COR-L47 (cell line): ENCODE measurements at regions not wholly inside any gene's neighbourhood (a gene's known extent, or its start where the extent isn't known, plus 50 kb on each side); places are given as distances from the start of the nearest gene placed in this dataset.
A peak's percentile ranks its signal among the peaks of the same experiment; 100 is the strongest.
"Not testable (repeated sequence)": the region's sequence is repeated elsewhere in the genome, so short reads cannot be mapped to it uniquely, and the experiment has no call there.

Experiments
- DNase-seq: peaks from one replicate; lab custom pipeline; 2025; lab: John Stamatoyannopoulos, UW

DNA sequence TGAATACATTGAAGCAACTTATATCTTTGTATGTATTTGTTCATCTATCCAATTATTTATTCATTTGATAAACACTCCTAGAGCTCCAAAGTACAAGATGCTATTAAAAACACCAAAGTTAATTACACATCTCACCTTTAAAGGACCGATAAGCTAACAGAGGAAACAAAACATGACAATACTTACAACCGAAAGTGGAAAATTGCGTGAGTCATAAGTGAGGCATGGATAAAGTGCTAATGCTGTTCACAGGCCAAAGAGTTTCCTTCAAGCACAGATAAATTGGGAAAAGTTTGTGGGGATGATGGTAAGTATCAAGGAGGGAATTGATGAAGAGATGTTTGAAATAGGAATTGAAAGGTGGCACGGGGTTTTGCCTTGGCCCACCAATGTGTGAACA lies 172.8 kb upstream of the KITLG start:
- no peak for DNase-seq

DNA sequence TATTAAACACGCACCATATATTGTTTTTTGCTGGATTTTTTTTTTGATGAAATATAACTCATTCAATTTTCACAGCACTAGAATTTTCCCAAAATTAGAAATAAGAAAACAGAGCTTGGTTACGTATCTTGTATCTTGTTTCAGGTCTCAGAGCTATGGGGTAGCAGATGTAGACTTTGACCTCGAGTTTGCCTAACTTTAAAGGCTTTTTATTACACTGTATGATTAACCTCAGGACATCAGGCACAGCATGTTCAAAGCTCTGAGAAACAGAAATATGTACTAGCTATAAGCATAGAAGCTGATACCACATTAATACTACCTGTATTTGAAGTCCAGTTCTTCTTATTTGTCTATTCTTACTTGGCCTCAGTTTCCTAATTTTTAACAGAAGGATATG lies 171.9 kb upstream of the KITLG start:
- DNase-seq = no peak

DNA sequence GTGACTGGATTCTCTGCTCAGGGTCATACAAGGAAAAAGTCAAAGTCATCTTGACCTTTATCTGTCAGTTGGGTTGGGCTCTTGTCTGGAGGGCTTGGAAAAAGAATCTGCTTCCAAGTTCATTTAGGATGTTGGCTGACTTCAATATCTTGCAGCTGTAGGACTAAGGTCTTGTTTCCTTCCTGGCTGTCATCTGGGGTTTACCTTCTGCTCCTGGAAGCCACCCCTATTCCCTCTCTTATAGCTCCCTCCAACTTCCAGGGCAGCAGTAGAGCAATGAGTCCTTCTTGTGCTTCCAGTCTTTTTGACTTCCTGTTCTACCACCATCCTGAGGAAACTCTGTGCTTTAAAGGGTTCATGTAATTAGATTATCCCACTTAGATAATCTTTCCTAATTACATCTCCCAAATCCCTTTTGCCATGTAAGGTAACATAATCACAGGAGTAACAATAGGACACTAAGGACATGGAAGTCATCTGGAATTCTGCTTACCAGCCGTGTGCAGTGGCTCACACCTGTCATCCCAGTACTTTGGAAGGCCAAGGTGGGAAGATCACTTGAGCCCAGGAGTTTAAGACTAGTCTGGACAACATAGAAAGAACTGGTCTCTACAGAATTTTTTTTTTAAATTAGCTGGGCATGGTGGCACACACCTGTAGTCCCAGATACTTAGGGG lies 170.7 kb upstream of the KITLG start:
- DNase-seq = no peak

DNA sequence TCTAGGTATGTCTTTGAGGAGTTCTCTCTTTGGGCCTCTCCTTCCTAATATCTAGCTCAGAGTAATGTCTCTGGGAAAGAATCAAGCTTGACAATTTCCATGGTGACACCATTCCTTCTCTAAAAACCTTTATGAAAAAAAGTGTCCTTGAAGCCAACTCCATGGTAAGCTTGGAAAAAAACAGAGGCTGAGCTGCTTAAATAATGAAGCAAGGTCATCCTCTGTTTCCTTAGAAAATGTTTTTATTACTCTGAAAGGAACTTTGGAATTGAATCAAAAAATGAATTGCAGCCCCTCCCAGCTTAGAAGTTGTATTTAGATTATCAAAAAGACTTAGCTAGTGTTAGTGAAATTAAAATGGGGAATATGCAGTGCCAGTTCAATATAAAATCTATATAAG lies 166.1 kb upstream of the KITLG start:
- DNase-seq = no peak

DNA sequence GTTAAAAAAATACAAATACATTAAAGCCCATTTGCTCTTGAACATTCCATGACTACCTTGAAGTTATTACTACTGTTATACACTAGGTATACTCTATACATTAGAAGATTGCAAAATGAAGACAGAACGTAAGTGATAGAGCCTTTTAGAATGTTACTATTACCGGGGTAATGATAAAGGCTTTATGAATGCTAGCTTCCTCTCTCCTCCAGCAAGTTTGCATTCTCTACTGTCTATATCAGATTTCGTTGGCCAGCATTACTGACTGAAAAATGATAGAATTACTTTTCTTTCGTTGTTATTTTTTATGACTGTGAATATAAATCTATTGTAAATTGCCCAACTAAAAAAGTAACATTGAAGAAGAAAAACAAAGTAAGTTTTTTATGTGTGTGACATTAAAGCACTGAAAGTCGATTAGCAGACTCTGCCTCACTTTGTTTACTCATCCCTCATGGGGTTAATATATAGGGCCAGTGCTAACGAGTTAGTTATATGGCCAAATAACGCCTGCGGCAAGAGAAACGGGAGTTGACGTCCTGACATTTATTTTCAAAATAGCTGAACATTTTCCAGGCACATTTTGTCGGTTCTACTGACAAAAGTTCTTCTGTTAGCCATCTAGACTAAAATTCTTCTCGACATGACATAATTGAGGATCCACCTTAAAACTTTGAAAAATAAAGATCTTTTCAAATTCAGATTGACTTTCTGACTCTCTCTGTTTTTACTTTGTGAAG lies 163.8 kb upstream of the KITLG start:
- DNase-seq = no peak

DNA sequence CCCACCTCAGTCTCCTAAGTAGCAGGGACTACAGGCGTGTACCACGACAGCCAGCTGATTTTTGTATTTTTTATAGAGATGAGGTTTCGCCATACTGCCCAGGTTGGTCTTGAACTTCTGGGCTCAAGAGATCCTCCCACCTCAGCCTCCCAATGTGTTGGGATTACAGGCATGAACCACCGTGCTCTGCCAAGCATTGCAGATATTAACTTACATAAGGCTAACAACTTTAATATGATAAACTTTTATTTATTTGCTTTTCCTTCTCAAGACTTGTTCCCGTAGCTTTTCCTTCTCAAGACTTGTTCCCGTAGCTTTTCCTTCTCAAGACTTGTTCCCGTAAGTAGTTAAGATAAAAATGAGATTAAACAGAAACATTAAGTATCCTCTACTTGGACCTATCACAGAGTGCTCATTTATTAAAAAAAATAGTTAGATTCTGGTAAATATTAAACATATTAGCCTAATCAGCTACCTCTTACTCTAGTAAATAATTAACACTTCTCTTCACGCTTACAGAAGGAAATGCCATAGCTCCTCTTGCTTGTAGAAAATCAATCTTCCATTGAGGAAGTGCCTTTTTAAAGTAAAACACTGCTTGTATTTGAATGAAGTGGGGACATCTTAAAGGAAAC lies 157.7 kb upstream of the KITLG start:
- DNase-seq = no peak

DNA sequence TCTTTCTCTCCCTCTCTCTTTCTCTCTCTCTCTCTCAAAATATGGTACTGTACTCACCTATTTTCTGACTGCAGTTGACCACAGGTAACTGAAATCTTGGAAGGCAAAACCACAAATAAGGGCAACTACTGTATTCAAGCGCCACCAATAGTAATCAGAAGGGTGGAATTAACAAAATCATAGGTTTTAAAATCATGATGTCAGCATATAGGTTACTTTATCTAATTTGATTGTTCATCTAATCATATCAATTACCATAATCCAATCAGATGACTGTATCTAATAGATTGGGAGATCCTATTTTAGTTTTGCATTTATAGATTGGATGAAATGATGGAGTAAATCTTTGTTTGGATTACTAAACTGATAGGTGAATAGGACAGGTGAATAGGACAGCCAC lies 155.8 kb upstream of the KITLG start:
- DNase-seq = no peak

DNA sequence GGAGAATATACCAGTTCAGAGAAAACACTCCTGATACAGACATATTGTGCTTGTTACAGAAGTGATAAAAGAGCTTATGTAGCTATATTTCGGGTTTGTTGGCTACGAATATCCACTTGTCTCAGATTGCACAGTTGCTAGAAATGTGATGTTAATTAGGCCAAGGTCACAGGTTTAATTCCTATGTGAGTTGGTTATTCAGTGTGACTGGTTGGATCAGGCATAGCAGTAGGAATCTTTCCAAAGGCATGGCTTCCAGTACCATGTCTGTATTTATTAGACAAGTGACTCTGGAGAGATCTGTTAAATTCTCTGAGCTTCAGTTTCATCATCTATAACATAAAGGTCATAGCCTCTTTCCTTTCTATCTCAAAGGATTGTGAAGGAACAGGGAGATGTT lies 152.7 kb upstream of the KITLG start:
- peak; percentile 3 for DNase-seq

DNA sequence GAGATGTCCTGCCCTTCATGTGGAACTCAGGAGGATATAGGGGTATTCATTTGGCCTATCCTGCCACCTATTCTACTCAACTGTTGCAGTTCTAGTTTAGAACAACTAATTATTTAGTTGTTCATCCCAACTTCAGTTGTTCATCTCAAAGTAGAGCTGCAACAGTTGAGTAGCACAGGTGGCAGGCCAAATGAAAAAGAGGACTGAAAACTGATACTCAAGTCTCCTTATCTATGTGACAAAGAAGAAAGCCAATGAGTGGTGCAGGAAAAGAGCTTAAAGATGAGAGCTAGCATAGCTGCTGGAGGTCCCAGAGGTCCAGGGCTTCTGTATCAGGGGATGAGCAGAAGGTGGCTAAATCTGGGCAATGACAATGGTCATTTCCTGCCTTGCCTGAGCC lies 148.9 kb upstream of the KITLG start:
- DNase-seq = no peak

DNA sequence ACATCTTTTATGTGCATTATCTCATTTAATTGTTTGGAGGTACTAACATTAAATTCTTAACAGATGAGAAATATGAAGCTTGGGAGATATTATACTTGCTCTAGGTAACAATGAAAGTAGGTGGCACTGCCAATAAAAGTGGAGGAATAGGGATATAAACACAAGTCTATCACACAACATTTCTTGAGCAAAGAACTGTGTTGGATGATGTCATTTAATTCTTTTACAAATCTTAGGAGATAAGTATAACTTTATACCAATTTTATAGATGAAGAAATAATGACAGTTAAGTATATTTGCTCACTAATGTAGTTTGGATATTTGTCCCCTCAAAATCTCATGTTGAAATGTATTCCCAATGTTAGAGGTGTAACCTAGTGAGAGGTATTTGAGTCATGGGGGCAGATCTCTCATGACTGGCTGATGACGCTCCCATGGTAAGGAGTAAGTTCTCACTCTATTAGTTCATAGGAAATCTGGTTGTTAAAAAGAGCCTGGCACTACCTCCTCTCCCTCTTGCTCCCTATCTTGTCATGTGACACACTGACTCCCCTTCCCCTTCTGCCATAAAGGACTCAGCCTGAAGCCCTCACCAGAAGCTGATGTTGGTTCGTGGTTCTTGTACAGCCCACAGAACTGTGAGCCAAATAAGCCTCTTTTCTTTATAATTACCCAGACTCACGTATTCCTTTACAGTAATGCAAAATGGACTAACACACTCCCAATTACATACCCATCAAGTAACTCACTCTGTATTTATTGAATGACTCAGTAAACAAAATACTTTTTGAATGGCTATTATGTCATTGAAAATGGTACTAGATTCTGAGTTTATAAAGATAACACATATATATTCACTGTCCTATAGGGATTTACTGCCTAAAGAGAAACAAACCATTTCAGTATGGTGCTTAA lies 146.8 kb upstream of the KITLG start:
- no peak for DNase-seq

DNA sequence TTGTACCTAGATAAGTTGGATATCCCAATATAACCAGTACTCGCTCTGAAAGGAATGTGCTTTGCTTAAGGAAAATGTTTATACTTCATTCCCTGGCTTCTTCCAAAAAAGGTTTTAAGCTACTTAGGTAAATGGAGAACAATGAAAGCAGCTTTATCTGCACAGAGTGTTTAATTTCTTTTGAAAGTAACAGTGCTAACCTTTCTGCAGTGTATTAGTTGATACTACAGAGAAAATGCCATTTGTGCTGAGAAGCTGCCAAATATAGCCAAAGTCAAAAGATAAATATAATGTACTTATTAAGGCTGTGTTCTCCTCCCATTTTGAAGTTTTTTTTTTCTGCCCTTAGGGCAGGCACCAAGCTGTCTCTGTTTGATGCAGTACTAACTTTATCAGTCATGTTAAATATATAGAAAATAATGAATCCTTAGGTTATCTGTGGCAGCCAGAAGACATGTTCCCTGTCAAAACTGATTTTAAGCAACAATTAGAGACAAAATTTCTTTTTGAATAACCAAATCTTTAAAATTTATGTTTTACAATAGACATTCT lies 145.4 kb upstream of the KITLG start:
- DNase-seq = no peak

DNA sequence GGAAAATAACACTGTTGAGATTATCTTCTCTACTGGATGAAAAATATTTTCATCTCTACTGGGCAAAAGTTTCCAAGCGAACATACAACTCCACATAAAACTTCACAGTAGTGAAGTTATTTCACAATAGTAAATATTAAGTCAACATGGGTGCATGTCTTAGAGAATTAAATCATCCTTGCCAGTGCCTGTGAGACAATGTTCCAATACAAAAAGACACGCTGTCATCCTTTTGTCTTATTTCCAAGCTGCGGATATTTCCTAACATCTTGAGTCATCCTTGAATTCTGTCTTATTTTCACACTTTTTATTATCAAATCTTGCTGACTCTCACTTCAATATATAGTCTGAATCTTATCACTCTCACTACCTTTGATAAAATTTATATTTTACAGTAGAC lies 142.9 kb upstream of the KITLG start:
- DNase-seq = no peak

DNA sequence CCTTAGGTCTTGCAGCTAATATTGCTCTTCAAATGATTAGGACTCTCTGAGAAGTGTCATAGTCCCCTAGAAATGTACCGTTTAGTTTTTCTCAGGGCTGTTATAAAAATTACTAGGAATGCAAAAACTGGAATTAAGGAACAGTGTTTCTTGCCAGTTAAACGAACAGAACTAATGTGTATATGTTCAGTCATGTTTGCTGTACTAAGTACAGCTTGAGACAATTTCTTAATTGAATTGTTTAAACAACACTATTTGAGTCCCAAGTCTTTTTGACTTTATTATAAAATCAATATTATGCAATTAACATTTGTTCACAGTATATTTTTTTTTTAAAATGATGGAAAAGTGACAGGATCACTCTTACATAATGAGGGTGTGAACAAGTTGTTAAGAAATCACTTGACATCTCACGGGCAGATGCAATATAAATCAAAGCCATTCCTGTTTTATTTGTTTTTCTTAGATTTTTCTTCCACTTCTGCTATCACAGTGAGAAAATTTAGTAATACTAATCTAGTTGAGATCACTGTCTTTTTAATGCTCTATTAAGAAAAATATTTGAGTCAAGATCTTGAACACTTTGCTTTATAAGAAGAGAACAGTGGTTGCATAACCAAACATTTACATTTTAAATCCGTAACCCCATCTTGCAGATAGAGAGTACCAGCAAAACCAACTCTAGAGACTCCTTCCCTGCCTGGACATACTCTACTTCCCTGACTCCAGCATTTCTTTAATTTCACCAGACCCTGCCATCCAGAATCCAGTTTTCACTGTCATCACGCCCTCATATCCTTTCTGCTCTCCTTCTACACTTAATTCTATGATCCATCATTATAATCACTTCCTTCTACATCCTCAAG lies 140.7 kb upstream of the KITLG start:
- DNase-seq = no peak

DNA sequence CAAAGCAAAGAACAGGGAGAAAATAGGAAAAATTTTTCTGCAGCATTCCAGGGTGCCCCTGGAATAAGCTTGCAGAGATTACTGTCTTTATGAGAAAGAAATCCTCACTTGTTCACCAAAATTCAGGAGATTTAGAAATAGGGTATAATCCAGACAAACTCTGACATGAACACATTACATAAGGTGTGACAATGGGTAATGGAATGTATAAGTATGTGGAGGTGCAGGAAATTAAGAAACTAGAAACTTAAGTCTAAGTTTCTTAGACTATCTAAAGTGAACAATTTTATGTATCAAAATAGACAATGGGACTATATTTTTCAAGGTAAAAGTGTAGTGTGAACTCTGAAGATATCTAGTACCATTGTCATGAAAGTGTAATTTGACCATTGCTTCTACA lies 140.0 kb upstream of the KITLG start:
- DNase-seq = no peak

DNA sequence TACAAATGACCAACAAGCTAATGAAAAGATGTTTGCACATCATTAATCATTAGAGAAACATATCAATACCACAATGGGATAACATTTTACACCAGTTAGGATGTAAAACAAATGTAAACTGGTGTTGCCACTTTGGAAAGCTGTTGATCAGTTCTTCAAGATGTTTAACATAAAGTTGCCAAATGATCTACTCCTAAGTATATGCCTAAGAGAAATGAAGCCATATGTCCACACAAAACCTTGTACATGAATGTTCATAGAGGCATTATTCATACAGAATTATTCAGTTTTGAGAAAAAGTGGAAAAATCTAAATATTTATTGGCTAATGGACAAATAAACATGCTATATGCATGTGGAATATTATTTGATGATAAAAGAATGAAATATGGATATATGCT lies 136.9 kb upstream of the KITLG start:
- DNase-seq = no peak

DNA sequence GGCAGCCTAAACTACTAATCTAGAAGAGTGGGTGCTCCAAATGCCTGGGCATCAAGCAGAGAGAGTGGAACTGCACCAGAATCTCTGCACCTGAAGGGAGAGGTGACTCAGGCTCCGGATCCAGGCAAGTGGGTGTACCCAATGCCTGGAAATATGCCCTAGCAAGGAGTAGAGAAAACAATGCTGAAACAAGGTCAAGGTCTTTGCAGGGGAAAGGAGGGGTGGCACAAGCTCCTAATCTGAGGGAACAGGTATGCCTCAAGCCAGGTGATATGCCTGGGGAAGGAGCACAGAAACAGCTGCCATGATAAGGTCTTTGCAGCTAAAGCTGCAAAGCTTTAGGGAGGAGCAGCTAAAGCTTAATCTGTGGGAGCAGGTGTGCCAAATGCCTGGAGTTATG lies 136.0 kb upstream of the KITLG start:
- no peak for DNase-seq

DNA sequence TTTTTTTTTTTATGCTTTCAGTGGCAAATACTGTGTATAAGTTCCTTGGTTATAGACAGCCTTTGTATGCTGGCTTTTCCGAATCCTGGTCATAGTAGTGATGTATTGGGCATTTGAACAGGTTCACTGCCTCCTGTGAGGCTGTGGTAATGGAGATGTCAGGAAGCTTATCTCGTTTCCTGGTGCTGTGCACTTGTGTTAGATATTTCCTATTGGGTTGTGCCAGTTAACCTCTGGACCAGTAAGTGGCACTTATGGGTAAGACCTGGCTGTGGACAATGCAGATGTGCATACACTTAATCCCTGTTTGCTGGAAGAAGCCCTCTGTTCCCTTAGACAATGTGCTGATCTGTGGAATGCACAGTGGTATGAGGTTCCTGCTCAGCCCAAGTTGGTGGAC lies 135.4 kb upstream of the KITLG start:
- DNase-seq = no peak

DNA sequence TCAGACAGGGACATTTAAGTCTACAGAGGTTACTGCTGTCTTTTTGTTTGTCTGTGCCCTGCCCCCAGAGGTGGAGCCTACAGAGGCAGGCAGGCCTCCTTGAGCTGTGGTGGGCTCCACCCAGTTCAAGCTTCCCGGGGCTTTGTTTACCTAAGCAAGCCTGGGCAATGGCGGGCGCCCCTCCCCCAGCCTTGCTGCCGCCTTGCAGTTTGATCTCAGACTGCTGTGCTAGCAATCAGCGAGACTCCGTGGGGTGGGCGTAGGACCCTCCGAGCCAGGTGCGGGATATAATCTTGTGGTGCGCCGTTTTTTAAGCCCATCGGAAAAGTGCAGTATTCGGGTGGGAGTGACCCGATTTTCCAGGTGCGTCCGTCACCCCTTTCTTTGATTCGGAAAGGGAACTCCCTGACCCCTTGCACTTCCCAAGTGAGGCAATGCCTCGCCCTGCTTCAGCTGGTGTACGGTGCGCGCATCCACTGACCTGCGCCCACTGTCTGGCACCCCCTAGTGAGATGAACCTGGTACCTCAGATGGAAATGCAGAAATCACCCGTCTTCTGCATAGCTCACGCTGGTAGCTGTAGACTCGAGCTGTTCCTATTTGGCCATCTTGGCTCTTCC lies 134.1 kb upstream of the KITLG start:
- DNase-seq = not testable (repeated sequence)

DNA sequence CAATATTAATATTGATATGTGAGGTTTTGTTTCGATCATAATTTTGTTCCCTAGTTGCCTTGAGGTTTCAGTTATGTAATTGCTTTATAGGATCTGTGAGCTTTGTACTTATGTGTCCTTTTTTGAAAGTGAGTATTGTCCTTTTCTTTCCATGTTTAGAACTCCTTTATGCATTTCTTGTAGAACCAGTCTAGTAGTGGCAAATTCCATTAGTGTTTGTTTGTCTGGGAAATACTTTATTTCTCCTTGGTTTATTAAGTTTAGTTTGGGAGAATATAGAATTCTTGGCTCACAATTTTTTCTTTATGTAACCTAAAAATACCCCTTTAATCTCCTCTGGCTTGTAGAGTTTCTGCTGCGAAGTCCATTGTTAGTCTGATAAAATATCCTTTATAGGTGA lies 127.5 kb upstream of the KITLG start:
- no peak for DNase-seq

DNA sequence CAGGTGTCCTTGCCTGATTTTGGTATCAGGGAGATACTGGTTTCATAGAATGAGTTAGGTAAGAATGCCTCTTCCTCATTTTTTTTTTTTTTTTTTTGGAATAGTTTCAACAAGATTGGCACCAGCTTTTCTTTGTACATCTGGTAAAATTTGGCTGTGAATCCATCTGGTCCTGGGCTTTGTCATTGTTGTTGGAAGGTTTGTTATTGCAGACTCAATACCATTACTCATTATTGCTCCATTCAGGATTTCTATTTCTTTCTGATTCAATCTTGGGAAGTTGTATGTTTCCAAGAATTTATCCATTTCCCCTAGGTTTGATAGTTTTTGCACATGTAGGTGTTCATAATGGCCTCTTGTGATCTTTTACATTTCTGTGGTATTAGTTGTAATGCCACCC lies 126.0 kb upstream of the KITLG start:
- no peak for DNase-seq

DNA sequence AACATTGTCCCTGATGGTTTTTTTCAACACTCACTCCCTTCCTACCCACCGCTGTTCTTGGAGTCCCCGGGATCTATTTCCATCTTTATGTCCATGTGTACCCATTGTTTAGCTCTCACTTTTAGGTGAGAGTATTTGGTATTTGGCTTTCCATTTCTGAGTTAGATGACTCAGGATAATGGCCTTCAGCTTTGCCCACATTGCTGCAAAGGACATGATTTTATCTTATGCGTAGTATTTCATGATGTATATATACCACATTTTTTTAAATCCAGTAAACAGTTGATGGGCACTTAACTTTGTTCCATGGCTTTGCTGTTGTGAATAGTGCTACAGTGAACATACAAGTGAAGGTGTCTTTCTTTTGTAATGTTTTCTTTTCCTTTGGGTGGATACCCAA lies 123.5 kb upstream of the KITLG start:
- no peak for DNase-seq
